NCI-H128 (cell line): ENCODE measurements at regions not wholly inside any gene's neighbourhood (a gene's known extent, or its start where the extent isn't known, plus 50 kb on each side); places are given as distances from the start of the nearest gene placed in this dataset.

ENCODE experiments used
- DNase-seq: peaks from one replicate; lab custom pipeline; 2025; ENCODE audit not compliant: unreplicated experiment; lab: John Stamatoyannopoulos, UW

DNA sequence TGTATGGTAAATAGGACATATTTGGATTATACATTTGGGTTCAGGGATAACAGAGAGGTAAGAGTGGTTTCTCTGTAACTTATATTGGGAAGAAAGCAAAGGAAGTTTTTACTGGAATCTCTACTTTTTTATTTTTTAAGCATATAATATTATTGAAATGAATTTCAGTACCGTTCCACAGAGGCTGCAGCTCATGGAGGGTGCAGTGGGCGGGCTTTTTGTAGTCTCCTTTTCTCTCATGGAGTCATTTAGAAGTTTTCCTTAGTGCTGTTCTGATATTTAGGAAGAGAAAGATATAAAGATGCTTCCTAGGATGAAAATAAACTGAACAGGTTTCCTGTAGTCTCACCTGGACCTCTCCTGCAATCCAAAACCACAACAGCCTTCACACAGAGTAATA lies 1153.3 kb upstream of the TMEFF2 start:
- no peak for DNase-seq

DNA sequence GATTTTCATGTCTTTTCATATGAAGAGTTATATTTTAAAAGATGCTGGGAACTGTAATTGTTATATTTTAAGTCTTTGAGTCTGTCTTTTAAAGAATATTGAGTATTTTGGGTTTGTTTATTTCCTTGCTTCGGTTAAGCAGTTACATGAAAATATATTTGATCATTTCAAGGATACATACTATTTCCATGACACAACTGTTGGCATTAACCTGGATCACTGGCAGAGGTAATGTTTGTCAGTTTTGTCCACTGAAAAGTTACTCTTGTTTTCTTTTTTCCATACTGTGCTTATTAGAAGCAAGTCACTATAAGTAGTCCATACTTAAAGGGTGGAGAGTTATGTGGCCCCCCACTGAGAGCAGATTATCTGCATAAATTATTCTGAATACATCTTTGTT lies 1142.0 kb upstream of the TMEFF2 start:
- no peak for DNase-seq

DNA sequence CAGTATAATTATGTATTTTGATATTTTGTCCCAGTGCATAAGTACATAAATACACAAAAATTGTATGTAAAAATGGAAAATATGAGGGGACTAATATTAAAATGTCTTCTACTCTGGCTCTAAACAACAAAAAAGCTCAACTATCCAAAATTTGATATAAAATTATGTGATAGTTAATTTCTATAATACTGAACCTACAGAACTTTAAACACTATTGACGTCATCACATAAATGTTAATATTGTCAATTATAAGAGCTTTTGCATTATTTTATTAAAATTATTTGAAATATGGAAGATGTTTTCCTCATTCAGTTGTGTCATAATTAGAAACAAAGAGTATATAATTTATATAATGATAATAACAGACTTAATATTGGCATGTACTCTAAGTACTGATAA lies 1139.7 kb upstream of the TMEFF2 start:
- no peak for DNase-seq

DNA sequence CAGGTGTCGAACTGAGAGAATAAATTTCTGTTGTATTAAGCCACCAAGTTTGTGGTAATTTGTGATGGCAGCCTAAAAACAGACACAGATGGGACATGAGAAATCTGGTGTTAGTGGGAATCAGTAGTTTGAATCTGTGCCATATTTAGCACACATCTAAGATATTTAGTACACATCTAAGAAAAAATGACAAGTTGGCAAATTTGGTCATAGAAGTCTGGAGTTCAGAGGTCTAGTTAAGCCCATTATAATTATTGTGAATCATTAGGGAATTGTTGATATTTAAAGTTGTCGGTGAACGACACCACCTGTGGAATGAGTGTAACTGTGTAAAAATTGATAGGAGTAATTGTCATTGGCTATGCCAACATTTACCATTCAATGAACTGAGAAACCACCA lies 1138.8 kb upstream of the TMEFF2 start:
- no peak for DNase-seq

DNA sequence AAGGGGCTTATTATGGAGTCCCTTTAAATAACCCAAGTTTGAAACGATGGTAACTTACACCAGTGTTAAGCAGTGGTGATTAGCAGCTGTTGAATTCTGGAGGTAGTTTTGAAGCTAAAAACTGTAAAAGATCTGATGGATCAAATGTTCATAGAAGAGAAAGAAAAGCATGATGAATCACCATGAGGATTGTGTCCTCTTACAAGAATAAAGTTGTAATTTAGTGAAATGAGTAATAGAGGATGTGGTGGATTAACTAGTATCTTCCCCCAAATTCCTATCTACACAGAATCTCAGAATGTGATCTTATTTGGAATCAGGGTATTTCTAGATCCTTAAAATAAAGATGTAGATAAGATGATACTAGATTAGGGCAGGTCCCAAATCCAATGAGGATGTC lies 1138.2 kb upstream of the TMEFF2 start:
- no peak for DNase-seq

DNA sequence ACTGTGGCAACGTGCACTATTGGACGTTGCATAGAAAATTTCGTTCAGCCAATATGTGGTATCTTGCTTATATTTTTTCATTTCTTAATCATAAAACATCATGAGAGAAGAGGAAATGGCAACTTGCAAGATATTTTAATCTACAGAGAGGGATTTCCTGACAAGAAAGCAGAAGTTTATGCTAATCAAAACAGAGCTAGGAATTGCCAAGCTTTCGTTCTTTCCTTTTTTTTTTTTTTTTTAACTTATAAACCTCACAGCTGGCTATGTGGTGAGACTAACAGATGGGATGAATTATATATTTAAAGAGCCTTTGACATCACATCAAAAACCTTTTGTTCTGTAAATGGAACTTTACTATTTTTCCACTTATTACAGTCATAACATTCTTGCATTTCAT lies 1136.9 kb upstream of the TMEFF2 start:
- DNase-seq: no peak

DNA sequence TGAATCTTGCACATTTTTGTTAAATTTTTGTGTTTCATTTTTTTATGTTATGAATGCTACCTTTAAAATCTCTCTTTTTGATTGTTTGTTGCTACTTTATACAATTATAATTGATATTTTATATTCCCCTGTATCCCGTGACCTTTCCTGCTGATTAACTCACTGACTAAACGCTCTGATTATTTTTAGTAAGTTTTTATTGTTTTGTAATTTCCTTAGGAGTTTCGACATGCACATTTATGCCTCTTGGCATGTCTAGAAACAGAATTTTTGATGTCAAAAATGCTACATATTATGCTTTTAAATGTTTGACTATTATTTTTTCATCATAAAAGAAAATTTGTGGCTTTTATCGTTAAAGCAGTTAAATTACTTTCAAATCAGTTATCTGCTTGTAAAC lies 1131.6 kb upstream of the TMEFF2 start:
- DNase-seq: no peak

DNA sequence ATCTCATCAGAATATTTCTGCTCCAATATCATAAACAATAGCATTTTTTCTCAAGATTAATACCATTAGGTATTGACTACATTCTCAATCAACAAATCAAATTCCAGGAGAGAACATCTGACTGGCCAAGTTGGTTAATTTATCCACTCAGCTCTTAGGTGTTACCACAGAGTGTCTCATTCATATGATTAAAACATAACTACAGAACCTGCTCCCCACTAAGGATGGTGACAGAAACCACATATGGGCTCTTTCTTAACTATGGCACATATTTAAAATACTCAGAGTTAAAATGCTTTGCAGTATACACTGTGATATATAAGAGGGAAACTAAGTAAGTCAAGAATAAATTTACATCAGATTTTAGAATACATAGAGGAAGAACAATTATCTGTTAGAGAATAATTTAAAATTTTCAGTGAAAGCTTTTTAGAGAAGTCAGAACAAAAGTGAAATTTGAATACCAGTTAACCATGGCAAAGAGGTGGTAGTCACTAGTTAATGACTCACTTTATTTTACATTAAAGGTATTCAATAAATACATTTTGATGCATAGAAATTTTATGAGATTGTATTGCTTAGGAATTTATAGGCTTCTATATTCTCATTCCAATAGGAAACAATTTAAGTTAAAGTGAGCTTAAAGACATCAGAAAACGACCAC lies 1120.8 kb upstream of the TMEFF2 start:
- DNase-seq: no peak

DNA sequence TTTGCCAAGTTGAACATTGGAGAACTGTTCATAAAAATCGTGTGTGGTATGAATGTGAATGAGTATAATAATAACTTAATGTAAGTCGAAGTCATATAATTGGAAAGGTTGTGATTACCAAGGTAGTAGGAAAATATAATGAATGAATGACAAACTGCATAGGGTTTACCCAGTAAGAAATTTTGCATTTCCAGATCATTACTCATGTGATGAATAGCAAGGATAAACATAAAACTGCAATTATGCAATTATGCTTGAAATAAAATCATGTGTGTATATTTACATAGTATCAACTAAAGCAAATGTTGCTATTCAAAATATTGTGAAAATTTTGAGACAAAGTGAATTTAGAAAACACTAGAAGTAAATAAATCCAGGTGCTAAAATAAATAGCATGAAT lies 1108.7 kb upstream of the TMEFF2 start:
- no peak for DNase-seq

DNA sequence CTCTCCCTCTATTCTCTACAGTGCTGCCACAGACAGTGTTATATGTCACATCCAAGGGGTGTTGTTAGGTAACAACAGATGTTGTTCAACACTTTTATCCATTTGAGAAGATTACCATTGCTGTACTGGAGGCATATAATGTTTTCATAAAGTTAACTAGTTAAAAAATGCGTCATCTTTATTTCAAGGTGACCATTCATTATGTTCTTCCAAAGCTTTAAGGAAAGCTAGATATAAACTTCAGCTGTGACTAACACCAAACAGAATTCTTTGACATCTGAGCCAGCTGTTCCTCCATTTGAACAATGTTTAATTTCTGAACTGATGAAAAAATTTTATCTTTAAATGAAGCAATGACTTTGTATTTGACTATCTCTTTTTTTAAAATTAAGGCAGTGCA lies 1099.6 kb upstream of the TMEFF2 start:
- no peak for DNase-seq

DNA sequence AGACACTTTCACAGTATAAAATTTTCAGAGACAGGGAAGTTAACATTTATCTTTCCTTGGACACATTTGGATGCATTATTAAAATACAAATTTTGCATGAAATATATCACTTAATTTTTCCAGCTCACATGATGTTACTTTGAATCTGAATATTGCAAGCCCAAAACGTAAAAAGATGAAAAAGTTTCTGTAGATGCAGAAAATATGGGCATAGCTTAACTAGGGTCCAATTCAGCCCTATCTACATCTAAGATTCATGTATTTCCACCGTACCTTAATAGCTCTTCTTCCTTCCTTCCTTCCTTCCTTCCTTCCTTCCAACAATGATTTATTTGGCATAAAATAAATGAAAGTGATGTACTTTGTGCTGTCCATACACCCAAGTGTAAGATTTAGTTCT lies 1084.6 kb upstream of the TMEFF2 start:
- no peak for DNase-seq

DNA sequence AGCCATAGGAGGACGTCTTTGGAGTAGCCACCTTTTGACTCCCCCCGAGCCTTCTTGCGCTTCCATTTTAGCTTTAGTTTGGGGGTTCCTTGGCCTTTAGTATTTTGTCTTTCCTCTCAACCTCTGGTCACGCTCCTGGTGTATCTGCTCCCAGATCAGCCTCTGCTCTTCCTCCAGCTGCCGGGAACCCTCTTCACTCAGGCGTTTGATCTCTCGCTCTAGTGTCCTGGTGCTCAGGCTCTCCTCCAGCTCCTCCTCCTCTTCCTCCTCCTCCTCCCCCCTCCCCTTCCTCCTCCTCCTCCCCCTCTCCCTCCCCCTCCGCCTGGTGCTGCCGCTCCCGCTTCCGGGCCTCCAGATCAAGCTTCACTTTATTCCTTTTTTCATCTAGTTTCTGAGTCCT lies 1082.3 kb upstream of the TMEFF2 start:
- no peak for DNase-seq

DNA sequence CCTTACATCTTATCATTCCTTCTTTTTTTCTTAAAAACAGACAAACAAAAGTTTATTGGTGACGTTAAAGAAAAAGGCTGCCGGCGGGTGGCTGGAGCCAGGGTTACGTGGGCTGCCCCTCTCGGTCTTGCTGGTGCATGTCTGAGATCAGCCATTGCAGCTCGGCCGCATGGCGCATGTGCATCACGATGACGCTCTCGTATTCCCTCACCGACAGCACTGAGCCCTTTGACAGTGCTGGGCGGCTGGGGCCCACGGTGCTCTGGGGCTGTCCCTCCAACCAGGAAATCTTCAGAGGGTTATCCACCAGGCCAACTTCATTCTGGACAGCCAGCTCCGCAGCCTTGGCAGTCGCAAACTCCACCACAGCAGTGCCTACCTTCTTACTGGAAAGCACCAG lies 1081.8 kb upstream of the TMEFF2 start:
- no peak for DNase-seq

DNA sequence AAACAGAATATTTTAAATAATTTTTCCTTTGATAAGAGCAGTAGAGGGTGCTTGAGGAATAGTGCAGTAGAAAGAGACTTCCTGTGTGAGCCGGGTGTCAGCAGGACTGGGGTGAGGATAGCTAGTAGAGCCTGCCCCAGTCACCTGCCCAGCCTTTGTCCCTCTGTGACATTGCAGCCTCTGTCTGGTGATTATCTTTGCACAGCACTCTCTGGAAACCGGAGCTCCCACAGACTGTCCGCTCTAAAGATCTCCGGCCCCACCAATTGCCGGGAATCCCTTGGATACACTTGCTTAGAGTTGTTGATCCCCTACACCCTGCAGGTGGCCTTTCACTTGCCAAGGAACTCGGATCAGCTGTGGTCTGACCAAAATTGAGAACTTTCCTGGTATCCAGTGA lies 1081.3 kb upstream of the TMEFF2 start:
- no peak for DNase-seq

DNA sequence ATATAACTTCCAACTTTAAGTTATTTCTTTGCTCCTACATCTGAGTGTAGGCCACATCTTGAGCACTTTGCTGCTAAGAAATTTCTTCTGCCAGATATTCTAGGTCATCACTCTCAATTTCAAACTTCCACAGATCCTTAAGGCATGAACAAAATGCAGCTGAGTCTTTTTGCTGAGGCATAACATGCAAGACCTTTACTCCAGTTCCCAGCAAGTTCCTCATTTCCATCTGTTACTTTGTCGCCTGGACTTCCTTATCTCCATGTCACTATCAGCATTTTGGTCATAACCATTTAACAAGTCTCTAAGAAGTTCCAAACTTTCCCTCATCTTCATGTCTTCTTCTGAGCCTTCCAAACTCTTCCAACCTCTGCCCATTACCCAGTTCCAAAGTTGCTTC lies 1077.3 kb upstream of the TMEFF2 start:
- DNase-seq: no peak

DNA sequence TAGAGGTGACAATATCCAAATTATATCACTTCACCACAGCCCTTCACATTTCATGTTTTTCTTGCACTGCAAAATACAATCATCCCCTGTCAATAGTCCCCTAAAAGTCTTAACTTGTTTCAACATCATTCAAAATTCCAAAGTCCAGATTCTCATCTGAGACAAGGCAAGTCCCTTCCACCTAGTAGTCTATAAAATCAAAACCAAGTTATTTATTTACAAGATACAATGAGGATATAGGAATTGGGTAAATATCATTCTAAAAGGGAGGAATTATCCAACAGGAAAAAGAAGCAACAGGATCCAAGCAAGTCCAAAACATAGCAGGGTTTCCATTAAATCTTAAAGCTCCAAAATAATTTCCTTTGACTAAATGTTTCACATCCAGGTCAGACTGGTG lies 1076.1 kb upstream of the TMEFF2 start:
- no peak for DNase-seq

DNA sequence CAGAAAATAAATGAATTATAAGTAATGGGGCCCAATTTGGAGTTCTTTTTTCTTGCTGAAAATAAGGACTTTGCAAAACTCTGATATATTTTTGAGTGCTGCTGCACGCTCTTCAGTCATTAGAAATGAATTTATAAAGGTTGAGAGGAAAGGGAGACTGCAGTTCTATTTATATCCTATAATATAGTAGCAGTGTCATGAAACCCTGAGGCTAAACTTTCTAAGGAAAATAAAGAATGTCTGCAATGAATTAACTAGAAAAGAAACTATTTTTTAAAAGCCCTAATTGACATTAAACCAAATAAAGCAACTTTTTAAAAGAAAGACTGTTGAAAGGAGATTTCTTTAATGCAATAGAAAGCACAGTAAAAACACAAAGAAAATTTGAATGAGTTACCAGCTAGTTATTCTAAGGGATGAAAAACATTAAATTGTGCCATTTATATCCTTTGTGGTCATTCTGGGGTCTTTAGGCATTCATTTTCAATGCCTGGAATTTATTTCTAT lies 1072.8 kb upstream of the TMEFF2 start:
- no peak for DNase-seq

DNA sequence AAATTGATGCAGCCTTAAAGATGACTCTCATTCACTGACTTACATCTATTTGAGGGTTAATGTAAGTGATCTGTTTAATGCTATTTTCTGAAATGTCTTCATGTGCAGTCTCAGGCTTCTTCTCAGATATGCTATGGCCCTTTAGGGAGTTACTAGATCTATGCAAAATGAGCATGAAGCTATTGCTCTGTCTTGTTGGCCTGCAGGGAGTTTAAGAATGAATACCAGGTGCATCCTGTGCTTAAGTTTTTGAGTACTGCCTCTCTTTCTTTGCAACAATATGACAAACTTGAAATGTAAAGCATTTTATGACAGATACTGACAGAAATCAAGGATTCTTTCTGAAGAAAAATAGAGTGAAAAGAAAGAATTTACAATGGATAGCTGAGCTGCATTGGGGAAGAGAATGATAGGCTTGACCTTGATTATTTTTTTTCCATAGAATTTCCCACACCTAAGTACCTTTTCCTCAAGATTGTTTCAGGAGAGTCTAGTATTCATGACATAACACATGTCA lies 1058.3 kb upstream of the TMEFF2 start:
- no peak for DNase-seq

DNA sequence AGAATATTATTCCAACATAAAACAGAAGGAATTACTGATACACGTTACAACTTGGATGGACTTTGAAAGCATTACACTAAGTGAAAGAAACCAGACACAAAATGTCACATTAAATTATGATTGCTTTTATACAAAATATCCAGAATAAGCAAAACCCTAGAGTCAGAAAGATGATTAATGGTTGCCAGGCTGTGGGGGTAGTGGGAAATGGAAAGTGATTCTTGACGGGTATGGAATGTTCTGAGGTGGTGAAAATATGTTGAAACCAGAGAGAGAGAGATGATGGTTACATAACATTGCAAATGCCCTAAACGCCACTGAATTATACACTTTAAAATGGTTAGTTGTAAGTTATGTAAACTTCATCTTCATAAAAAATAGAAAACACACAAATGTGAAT lies 1057.2 kb upstream of the TMEFF2 start:
- no peak for DNase-seq

DNA sequence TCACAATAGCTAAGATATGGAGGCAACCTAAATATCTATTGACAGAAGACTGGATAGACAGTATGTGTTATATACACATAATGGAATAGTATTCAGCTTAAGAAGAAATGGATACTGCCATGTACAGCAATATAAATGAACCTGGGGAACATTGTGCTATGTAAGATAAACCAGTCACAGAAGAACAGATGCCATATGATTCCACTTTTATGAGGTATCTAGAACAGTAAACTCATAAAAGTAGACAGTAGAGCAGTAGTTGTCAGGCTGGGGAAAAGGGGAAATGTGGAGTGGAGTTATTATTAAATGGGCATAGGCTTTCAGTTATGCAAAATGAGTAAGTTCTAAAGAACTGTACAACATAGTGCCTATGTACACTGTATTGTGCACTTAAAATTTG lies 1055.7 kb upstream of the TMEFF2 start:
- DNase-seq: no peak

DNA sequence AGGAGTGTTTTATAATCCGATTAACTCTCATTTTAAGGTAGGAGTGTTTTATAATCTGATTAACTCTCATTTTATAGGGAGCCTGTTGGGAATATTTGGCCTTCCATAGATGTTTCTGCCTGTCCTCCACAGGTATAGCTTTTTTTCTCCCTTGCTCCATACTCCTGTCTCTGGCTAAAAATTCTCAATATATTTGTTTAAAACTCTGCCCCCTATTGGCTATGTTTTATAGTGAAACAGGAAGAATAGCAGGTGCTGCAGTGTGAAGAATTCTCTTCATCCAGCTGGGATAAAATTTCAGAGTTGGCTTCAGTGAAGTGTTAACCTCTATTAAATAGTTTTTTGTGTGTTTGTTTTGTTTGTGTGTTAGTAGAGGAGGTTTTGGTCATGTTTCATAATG lies 1046.0 kb upstream of the TMEFF2 start:
- no peak for DNase-seq

DNA sequence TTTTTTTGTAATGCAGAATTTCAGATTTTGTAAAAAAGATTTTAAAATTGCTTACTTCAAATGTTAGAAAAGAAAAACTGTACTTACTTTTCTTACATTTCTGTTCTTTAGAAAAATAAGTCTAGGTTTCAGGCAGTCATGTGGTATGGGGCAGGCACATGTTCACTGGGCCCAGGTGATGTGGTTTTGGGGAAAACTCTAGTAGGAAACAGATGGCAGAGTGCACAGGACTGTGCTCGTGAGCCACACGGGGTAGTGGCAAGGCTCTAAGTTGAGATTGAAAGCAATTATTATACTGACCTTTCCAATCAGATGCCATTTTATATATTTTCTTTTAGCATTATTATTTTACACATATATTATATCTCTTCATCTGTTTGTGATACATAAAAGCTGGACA lies 1036.9 kb upstream of the TMEFF2 start:
- no peak for DNase-seq

DNA sequence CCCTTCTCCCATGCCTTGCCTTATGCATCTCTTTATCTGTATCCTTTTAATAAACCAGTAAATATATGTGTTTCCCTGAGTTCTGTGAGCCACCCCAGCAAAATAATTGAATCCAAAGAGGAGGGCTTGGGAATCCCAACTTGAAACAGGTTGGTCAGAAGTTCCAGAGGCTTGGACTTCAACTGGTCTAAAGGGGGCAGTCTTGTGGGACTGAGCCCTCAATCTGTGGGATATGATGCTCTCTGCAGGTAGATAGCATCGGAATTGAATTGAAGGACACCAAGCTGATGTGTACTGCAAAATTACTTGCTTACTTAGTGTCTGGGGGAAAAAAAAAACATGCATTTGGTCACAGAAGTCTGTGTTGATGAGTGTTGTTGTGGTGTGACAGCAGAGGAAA lies 1033.5 kb upstream of the TMEFF2 start:
- no peak for DNase-seq
